ENCODE measurements at regions not wholly inside any gene's neighbourhood (a gene's known extent, or its start where the extent isn't known, plus 50 kb on each side); places are given as distances from the start of the nearest gene placed in this dataset.

DNA sequence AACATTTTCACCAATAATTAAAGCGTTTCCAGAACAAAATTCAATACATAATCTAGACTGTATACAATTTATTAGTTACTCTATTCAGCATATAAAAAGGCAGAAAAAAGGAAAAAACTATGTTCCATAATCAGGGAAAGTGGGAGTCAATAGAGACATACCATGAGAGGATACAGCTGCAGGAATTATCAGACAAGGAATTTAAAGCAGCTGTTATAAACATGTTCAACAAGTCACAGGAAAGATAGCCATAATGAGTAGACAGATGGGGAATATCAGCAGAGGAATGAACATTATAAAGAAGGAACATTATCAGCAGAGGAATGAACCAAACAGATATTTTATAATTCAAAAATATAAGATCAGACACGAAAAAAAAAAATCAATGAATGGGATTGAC, 500.6 kb upstream of the RPS6KA3 start:
- TF ChIP-seq, protein P1, sequence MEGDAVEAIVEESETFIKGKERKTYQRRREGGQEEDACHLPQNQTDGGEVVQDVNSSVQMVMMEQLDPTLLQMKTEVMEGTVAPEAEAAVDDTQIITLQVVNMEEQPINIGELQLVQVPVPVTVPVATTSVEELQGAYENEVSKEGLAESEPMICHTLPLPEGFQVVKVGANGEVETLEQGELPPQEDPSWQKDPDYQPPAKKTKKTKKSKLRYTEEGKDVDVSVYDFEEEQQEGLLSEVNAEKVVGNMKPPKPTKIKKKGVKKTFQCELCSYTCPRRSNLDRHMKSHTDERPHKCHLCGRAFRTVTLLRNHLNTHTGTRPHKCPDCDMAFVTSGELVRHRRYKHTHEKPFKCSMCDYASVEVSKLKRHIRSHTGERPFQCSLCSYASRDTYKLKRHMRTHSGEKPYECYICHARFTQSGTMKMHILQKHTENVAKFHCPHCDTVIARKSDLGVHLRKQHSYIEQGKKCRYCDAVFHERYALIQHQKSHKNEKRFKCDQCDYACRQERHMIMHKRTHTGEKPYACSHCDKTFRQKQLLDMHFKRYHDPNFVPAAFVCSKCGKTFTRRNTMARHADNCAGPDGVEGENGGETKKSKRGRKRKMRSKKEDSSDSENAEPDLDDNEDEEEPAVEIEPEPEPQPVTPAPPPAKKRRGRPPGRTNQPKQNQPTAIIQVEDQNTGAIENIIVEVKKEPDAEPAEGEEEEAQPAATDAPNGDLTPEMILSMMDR (IDR thresholded peaks at IDR 0.05; ENCODE audit: borderline replicate concordance, control extremely low read depth, extremely low read depth, insufficient read depth, missing control alignments), result no peak
- in situ Hi-C loops (cut with MboI; ENCODE audit: low sequenced_read_pairs, unreplicated experiment), result no loop called here
- no peak for DNase-seq (ENCODE audit: low spot score)

DNA sequence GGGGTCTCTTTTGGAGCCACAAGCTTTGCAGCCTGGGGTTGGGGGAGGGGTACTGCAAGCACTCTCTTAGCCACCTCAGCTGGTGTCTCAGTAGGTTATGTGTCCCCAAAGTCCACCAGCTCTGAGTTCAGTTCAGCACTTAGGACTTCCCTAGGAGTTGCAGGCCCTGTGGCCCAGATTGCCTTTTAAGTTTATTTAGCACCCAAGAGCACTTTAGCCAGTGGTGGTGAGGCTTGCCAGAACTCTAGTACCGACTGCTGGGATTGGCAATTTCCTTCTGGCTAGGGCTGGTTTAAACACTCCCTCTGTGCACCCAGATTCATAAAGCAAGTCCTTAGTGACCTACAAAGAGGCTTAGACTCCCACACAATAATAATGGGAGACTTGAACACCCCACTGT, 489.9 kb upstream of the RPS6KA3 start:
- TF ChIP-seq, protein P1 (IDR thresholded peaks at IDR 0.05; ENCODE audit: borderline replicate concordance, control extremely low read depth, extremely low read depth, insufficient read depth, missing control alignments), result no peak
- in situ Hi-C loops (cut with MboI; ENCODE audit: low sequenced_read_pairs, unreplicated experiment), result no loop called here
- no peak for DNase-seq (ENCODE audit: low spot score)

DNA sequence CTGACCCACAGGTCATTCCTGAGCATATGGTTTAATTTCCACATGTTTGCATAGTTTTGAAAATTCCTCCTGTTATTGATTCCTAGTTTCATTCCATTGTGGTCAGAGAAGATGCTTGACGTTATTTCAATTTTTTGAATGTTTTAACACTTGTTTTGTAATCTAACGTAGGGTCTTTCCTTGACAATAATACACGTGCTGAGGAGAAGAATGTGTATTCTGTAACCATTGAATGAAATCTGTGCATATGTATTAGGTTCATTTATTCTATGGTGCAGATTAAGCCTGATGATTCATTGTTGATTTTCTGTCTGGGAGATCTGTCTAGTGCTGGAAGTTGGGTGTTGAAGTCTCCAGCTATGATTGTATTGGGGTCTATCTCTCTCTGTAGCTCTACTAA, 486.4 kb upstream of the RPS6KA3 start:
- no peak for DNase-seq (ENCODE audit: low spot score)
- in situ Hi-C loops (cut with MboI; ENCODE audit: low sequenced_read_pairs, unreplicated experiment), result no loop called here
- TF ChIP-seq, protein P1 (IDR thresholded peaks at IDR 0.05; ENCODE audit: borderline replicate concordance, control extremely low read depth, extremely low read depth, insufficient read depth, missing control alignments), result no peak

DNA sequence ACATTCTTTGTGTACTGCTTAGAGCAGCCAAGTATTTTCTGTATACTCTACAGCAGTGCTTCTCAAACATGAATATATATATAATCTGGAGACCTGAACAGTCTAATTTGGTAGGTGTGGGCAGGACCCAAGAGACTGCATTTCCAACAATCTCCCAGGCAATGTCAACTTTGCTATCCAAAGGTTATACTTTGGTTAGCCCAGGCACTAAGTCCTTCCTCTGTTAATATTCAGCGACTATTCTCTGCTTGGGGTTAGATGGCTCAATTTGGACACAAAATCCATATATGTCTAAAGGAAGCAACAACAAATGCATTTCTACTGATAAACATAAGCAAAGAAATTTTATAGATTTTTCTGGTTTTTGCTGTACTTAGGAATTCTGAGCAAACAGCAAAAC, 480.0 kb upstream of the RPS6KA3 start:
- DNase-seq (ENCODE audit: low spot score), result no peak
- in situ Hi-C loops (cut with MboI; ENCODE audit: low sequenced_read_pairs, unreplicated experiment), result no loop called here
- TF ChIP-seq, protein P1 (IDR thresholded peaks at IDR 0.05; ENCODE audit: borderline replicate concordance, control extremely low read depth, extremely low read depth, insufficient read depth, missing control alignments), result no peak

DNA sequence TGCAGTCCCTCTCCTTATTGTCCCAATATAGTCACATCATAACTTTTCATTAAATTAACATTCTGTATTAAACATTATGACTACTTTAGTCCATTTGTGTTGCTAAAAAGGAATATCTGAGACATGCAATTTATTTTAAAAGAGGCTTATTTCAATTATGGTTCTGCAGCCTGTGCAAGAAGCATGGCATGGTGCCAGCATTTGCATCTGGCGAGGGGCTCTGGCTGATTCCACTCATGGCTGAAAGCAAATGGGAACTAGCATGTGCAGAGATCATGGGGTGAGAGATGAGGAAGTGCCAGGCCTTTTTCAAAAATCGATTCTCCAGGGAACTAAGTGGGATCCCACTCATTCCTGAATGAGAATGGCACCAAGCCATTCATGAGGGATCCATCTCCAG, 476.3 kb upstream of the RPS6KA3 start:
- TF ChIP-seq, protein P1 (IDR thresholded peaks at IDR 0.05; ENCODE audit: borderline replicate concordance, control extremely low read depth, extremely low read depth, insufficient read depth, missing control alignments), result no peak
- DNase-seq (ENCODE audit: low spot score), result no peak
- in situ Hi-C loops (cut with MboI; ENCODE audit: low sequenced_read_pairs, unreplicated experiment), result no loop called here

DNA sequence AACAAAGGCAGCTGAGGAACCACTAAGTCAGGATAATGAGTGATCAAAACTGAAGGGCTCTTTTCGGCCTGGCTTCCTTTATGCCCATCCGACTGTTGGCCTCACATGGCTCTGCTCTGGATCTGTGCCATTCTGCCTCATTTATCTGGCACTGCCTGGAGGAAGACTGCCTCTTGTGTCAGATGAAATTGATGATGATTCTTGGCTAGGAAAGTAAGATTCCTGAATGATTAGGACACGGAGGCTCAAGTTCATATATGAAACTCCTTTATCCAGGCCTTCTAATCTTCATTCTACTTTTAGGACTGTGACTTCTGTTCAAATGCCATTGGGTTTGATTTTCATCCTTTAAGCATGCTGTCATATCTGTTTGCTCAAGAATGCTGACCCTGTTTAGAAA, 475.4 kb upstream of the RPS6KA3 start:
- in situ Hi-C loops (cut with MboI; ENCODE audit: low sequenced_read_pairs, unreplicated experiment), result no loop called here
- TF ChIP-seq, protein P1 (IDR thresholded peaks at IDR 0.05; ENCODE audit: borderline replicate concordance, control extremely low read depth, extremely low read depth, insufficient read depth, missing control alignments), result no peak
- DNase-seq (ENCODE audit: low spot score), result no peak

DNA sequence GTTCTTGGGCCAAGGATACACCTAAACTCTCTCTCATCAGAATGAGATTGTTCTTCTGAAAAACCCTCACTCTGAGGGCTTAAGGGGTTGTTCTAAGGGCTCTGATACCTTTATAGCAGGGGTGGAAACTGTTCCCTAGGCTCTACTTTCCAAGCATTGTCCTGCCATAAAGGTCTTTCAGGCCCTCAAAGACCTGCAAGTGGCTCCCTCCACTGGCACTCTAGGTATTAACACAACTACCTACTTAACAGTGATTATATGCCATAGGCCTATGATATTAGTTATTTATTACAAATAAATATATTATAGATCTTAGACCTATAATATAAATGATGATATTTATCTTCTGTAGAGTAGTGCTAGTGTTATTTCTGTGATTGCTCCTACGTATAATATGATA, 473.7 kb upstream of the RPS6KA3 start:
- TF ChIP-seq, protein P1 (IDR thresholded peaks at IDR 0.05; ENCODE audit: borderline replicate concordance, control extremely low read depth, extremely low read depth, insufficient read depth, missing control alignments), result no peak
- in situ Hi-C loops (cut with MboI; ENCODE audit: low sequenced_read_pairs, unreplicated experiment), result no loop called here
- DNase-seq (ENCODE audit: low spot score), result no peak
